GM10266 (cell line): ENCODE measurements at regions not wholly inside any gene's neighbourhood (a gene's known extent, or its start where the extent isn't known, plus 50 kb on each side); places are given as distances from the start of the nearest gene placed in this dataset.
"Not testable (repeated sequence)": the region's sequence is repeated elsewhere in the genome, so short reads cannot be mapped to it uniquely, and the experiment has no call there.

Experiments
- DNase-seq: peaks from one replicate; pipeline ENCODE4 v3.0.0; 2012; ENCODE audit errors: extremely low spot score
- TF ChIP-seq, protein P1 (sequence below): IDR thresholded peaks from 2 replicates; pipeline ENCODE4 v1.5.1; 2012; ENCODE audit warnings: mild to moderate bottlenecking, low read depth; ENCODE audit not compliant: control insufficient read depth, insufficient read depth; ENCODE audit errors: missing control alignments

DNA sequence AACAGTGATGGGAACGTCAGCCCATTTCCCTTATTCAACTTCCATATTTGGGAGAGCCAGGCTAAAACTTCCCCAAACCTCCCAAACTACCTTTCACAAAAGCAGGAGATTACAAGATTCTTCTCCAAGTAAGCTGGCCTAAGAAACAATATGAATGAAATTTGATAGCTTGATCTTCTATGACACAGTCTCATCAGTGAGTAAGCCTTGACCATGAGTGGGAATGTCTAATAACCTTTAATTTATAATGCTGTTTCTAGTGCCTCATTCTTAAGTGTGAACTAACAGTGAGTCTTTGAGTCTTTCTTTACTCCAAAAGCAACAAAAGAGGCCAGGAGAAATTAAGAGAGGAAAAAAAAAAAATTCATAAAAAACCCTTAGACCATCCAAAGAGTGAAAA lies 1379.9 kb downstream of the EFNA5 start:
- TF ChIP-seq, protein P1, sequence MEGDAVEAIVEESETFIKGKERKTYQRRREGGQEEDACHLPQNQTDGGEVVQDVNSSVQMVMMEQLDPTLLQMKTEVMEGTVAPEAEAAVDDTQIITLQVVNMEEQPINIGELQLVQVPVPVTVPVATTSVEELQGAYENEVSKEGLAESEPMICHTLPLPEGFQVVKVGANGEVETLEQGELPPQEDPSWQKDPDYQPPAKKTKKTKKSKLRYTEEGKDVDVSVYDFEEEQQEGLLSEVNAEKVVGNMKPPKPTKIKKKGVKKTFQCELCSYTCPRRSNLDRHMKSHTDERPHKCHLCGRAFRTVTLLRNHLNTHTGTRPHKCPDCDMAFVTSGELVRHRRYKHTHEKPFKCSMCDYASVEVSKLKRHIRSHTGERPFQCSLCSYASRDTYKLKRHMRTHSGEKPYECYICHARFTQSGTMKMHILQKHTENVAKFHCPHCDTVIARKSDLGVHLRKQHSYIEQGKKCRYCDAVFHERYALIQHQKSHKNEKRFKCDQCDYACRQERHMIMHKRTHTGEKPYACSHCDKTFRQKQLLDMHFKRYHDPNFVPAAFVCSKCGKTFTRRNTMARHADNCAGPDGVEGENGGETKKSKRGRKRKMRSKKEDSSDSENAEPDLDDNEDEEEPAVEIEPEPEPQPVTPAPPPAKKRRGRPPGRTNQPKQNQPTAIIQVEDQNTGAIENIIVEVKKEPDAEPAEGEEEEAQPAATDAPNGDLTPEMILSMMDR: no peak
- no peak for DNase-seq

DNA sequence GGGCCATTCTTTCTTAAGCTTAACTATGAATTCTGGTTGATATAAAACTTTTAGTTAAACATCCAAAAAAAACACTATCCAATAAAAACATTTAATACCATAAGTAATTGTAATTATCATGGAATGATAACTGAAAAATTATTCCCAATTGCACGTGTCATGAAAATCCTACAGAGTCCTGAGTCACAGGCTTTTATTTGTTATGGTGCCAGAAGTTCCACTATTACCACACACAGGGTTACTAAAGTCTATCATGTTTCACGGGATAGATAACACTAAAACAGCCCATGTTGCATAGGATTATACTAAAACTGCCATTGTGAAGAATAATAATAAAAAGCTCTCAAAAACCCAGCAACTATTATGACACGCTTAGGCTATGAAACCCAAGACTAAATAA lies 1381.8 kb downstream of the EFNA5 start:
- TF ChIP-seq, protein P1: no peak
- no peak for DNase-seq

DNA sequence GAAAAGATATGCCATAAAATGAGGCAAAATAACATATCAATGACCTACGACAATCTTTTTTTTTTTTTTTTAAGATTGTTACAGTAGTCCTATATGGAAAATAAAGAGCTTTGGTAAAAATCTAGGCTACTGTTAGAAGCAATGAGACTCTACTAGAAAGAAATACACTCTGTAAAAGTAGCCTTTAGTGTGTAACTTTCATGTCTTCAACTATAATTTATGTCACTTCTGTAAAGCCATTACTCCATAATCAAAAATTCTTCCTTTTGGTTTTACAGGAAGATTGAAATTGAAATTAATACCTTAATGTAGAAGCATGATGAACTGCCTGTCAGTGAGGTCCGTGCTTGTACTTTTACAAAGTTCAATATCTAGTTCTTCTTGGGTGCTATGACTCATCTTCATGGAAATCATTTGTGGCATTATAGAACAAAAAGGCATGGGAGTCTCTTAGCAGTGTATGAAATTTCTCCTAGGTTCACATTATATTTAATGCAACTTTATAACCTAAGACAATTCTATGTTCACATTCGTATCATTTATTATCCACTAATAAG lies 1393.1 kb downstream of the EFNA5 start:
- no peak for DNase-seq

DNA sequence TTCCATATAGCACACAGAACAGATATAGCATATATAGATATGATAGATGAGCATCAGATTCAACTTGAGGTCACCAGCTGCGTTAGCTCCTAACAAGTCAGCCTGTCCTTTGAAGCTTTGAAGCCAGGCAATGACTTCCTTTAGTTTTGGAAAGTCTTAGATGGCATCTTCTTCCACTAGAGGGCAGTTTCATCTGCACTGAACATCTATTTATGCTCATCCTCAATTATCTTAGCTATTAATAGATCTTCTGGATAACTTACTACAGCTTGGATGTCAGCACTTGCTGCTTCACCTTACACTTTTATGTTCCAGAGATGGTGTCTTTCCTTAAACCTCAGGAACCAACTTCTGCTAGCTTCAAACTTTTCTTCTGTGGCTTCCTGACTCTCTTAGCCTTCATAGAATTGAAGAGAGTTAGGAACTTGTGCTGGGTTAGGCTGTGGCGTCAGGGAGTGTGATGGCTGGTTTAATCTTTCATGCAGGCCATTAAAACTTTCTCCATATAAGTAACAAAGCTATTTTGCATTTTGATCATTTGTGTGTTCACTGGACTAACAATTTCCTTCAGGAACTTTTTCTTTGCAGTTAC lies 1401.4 kb downstream of the EFNA5 start:
- TF ChIP-seq, protein P1: peak; percentile 39
- DNase-seq: no peak

More for the DNA sequence above, 1393.1 kb downstream of the EFNA5 start:
- TF ChIP-seq, protein P1: no peak

DNA sequence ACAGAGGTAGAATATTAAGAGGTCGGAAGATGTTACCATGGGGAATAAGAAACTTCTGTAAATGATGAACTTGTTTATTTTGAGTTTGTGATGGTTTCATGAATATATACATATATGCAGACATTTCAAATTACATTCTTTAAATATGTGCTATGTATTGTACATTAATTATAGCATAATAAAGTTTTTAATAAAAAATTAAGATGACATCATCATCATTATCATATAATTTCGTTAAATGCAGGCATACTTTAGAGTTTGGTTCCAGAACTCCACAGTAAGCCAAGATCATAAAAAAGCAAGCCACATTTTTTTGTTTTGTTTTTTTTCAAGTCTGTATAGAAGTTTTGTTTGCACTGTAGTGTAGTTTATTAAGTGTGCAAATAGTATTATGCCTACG lies 1403.5 kb downstream of the EFNA5 start:
- TF ChIP-seq, protein P1: no peak
- DNase-seq: no peak

DNA sequence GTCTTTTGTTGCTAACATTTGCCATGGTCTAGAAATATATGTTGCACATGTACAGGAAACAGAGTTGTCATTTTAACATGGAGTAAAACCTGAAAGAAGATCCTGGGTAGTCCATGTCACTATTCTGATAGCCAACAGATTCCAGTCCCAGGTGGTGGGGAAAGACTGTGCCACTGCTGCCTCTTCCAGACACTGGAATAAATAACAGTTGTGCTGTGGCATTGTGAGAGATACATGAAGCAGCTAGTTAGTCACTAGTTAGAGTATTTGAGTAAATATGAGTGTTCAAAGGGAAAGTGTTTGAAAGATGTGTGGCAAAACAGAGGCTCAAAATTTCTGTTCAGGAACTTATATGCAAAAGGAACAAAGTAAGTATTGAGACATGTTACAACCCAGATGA lies 1408.3 kb downstream of the EFNA5 start:
- DNase-seq: no peak
- TF ChIP-seq, protein P1: no peak

DNA sequence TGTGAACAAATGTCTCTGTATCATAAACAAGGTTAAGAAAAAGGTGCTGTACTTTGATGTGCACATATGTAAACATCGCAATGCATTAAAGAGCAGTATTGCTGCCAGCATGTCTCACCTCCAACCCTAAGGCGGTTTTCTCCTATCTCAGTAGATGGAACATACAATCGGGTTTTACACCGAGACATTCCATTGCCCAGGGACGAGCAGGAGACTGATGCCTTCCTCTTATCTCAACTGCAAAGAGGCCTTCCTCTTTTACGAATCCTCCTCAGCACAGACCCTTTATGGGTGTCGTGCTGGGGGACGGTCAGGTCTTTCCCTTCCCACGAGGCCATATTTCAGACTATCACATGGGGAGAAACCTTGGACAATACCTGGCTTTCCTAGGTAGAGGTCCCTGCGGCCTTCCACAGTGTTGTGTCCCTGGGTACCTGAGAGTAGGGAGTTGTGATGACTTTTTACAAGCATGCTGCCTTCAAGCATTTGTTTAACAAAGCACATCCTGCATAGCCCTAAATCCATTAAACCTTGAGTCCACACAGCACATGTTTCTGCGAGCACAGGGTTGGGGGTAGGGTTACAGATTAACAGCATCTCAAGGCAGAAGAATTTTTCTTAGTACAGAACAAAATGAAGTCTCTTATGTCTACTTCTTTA lies 1411.2 kb downstream of the EFNA5 start:
- not testable (repeated sequence) for DNase-seq
